K562 (cell line): ENCODE measurements at regions not wholly inside any gene's neighbourhood (a gene's known extent, or its start where the extent isn't known, plus 50 kb on each side); places are given as distances from the start of the nearest gene placed in this dataset.

Source experiments
- HNRNPH1 ChIP-seq: fragments of 200-400 bp; formaldehyde crosslinking; optimal IDR thresholded peaks from 2 replicates; pipeline ENCODE3; 2017; ENCODE audit warnings: low read depth, mild to moderate bottlenecking, low read length, moderate library complexity
- JUND ChIP-seq, 2 experiments: IDR thresholded peaks; 2 replicates in 1 of 2; 3 replicates in 1 of 2; pipeline ENCODE4 v1.6.1; 2011; ENCODE audit warnings: borderline replicate concordance in 2 of 2, low read depth in 2 of 2, low read length in 2 of 2, improper control_type of control experiment in 1 of 2, missing biosample characterization in 1 of 2, missing genetic modification characterization in 1 of 2, missing genetic modification reagents in 1 of 2
- RCOR1 ChIP-seq, 2 experiments: IDR thresholded peaks; 2 replicates each; pipeline ENCODE4 v1.6.1; 2012; ENCODE audit warnings: low read depth in 2 of 2, low read length in 2 of 2, borderline replicate concordance in 1 of 2, improper control_type of control experiment in 1 of 2
- RFX1 ChIP-seq: fragments of 450-650 bp; IDR thresholded peaks from 2 replicates; pipeline ENCODE4 v1.6.1; 2016; ENCODE audit warnings: mild to moderate bottlenecking, moderate library complexity
- SAFB2 ChIP-seq: fragments of 200-400 bp; formaldehyde crosslinking; IDR thresholded peaks from 2 replicates; pipeline ENCODE4 v1.6.1; 2018; ENCODE audit warnings: borderline replicate concordance, low read length, low read depth, moderate library complexity; ENCODE audit not compliant: severe bottlenecking
- TAF1 ChIP-seq: IDR thresholded peaks from 2 replicates; pipeline ENCODE4 v1.6.1; 2011; ENCODE audit warnings: mild to moderate bottlenecking, low read length, moderate library complexity; ENCODE audit not compliant: insufficient read depth, control insufficient read depth, severe bottlenecking; ENCODE audit errors: extremely low read depth
- THAP7 ChIP-seq: fragments of 250-450 bp; sonication (Bioruptor Pico); IDR thresholded peaks from 2 replicates; pipeline ENCODE4 v1.5.0; 2021
- ZBTB11 ChIP-seq, 3 experiments: fragments of 200-800 bp in 1 of 3; fragments of 250-450 bp in 1 of 3; fragments of 450-650 bp in 1 of 3; sonication (Bioruptor Pico) in 1 of 3; sonication (Bioruptor generic) in 1 of 3; formaldehyde crosslinking in 1 of 3; IDR thresholded peaks; 2 replicates each; pipeline versions ENCODE4 v1.6.1 to v1.8.0; 2016 to 2022; ENCODE audit warnings: mild to moderate bottlenecking in 2 of 3, missing genetic modification characterization in 2 of 3, missing compliant biosample characterization in 1 of 3, moderate library complexity in 1 of 3
- ZNF175 ChIP-seq: fragments of 200-800 bp; sonication (Bioruptor generic); IDR thresholded peaks from 2 replicates; pipeline ENCODE4 v1.6.1; 2016; ENCODE audit warnings: low read depth, mild to moderate bottlenecking, missing genetic modification characterization, missing compliant biosample characterization
- TF ChIP-seq, protein P1 (sequence below): fragments of 250-450 bp; sonication (Bioruptor Pico); IDR thresholded peaks from 2 replicates; pipeline ENCODE4 v1.5.0; 2020; ENCODE audit warnings: mild to moderate bottlenecking, borderline replicate concordance
- TF ChIP-seq, protein P2 (sequence below), 3 experiments: IDR thresholded peaks in 2 of 3; conservative IDR thresholded peaks in 1 of 3; 2 replicates each; pipeline ENCODE4 v1.5.1; 2011 to 2012; ENCODE audit warnings: low read length in 3 of 3, mild to moderate bottlenecking in 3 of 3, control low read depth in 2 of 3, improper control_type of control experiment in 1 of 3, inconsistent platforms in 1 of 3, low read depth in 1 of 3, mixed read lengths in 1 of 3, moderate library complexity in 1 of 3; ENCODE audit not compliant: insufficient read depth in 2 of 3

DNA sequence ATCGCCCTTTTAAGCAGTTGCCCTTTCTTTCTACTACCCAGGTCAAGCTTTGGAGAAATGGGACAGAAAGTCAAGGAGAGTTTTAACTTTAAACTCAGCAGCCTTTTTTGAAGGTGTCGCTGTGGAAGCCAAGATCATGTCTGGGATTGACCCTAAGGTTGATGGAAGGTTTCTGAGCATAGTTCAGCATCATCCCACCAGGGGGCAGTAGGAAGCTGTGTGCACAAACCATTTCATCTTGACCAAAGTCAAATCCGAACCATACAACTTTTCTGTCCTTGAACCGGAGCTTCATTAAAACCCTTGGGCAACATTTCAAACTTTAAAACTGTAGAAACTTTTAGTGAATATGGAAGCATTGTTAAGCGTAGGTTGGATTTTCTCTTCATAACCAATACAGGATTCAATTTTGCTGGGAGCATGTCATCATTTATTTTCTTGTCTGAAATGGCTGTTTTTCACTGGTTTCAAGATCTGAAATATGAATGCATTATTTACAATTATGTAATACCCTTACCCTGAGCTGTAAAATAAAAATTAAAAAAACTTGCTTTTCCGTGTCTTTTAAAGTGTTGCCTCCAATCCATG, 214.4 kb upstream of the KIAA1217 start:
- TF ChIP-seq THAP7 (CRISPR knock-in tag) (no peak), SAFB2 (no peak), JUND (IDR thresholded peaks at IDR 0.05; ENCODE audit: borderline replicate concordance, low read depth, low read length) (no peak), JUND (tag; IDR thresholded peaks at IDR 0.05; ENCODE audit: borderline replicate concordance, low read depth, low read length) (no peak), ZBTB11 (CRISPR knock-in tag; IDR thresholded peaks at IDR 0.05) (no peak), RCOR1 (IDR thresholded peaks at IDR 0.05; ENCODE audit: borderline replicate concordance in 1 of 2, low read depth in 2 of 2, low read length in 2 of 2) (no peak), TAF1 (no peak), HNRNPH1 (no peak), RFX1 (no peak), ZNF175 (CRISPR knock-in tag) (no peak)
- TF ChIP-seq, protein P1, sequence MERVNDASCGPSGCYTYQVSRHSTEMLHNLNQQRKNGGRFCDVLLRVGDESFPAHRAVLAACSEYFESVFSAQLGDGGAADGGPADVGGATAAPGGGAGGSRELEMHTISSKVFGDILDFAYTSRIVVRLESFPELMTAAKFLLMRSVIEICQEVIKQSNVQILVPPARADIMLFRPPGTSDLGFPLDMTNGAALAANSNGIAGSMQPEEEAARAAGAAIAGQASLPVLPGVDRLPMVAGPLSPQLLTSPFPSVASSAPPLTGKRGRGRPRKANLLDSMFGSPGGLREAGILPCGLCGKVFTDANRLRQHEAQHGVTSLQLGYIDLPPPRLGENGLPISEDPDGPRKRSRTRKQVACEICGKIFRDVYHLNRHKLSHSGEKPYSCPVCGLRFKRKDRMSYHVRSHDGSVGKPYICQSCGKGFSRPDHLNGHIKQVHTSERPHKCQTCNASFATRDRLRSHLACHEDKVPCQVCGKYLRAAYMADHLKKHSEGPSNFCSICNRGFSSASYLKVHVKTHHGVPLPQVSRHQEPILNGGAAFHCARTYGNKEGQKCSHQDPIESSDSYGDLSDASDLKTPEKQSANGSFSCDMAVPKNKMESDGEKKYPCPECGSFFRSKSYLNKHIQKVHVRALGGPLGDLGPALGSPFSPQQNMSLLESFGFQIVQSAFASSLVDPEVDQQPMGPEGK = no peak
- TF ChIP-seq, protein P2, sequence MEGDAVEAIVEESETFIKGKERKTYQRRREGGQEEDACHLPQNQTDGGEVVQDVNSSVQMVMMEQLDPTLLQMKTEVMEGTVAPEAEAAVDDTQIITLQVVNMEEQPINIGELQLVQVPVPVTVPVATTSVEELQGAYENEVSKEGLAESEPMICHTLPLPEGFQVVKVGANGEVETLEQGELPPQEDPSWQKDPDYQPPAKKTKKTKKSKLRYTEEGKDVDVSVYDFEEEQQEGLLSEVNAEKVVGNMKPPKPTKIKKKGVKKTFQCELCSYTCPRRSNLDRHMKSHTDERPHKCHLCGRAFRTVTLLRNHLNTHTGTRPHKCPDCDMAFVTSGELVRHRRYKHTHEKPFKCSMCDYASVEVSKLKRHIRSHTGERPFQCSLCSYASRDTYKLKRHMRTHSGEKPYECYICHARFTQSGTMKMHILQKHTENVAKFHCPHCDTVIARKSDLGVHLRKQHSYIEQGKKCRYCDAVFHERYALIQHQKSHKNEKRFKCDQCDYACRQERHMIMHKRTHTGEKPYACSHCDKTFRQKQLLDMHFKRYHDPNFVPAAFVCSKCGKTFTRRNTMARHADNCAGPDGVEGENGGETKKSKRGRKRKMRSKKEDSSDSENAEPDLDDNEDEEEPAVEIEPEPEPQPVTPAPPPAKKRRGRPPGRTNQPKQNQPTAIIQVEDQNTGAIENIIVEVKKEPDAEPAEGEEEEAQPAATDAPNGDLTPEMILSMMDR (IDR thresholded peaks at IDR 0.05 in 2 of 3, conservative IDR thresholded peaks at IDR 0.05 in 1 of 3; ENCODE audit: insufficient read depth in 2 of 3, low read depth in 1 of 3, low read length in 3 of 3) = peak; percentile 53 to 65 (median 63)
